ENCODE measurements at regions not wholly inside any gene's neighbourhood (a gene's known extent, or its start where the extent isn't known, plus 50 kb on each side); places are given as distances from the start of the nearest gene placed in this dataset.
"Not testable (repeated sequence)": the region's sequence is repeated elsewhere in the genome, so short reads cannot be mapped to it uniquely, and the experiment has no call there.

- Mint-ChIP-seq H3K9me3 (peaks cover 0 to 10% (median 2%) of the 10 kb centered on the region in 9 donors), H3K4me1 (no peaks in the 10 kb centered on the region), H3K4me3 (no peak overlapping the region), H3K27me3 (peaks cover 0 to 14% (median 0%) of the 10 kb centered on the region in 5 donors), H3K27ac (no peak overlapping the region), H3K36me3 (no peaks in the 10 kb centered on the region)
- POLR2A ChIA-PET: no interaction called here
- ATAC-seq: no peak
- no peak for DNase-seq
Observed at GRCh38 chr2:21369787-21370186, 246.0 kb downstream of the TDRD15 start.

DNA sequence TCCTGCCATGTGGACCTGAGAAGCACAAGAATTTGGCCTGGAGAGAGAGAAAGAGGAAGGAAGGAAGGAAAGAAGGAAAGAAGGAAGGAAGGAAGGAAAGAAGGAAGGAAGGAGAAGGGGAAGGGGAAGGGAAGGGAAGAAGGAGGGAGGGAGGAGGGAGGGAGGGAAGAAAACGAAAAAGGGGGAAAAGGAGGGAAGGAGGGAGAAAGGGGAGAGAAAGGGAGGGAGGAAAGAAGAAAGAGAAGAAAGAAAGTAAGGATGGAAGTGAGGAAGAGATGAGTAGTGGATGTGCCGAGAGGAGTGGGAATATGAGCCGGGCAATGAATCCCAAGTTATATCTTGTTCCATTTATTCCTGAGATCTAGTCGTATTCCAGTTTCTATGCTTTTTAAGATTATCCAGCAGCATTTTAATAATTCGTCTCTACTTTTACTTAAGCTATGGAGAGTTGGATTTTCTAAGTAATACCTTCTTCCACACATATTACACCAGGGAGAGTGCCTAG is 247.8 kb downstream of the TDRD15 start:
- Mint-ChIP-seq H3K4me1 (no peaks in the 10 kb centered on the region), H3K9me3 (peaks cover 0 to 10% (median 2%) of the 10 kb centered on the region in 9 donors), H3K4me3 (no peak overlapping the region), H3K27ac (no peak overlapping the region), H3K36me3 (no peaks in the 10 kb centered on the region), H3K27me3 (peaks cover 0 to 20% (median 0%) of the 10 kb centered on the region in 5 donors)
- POLR2A ChIA-PET: no interaction called here
- ATAC-seq (no peak), DNase-seq (no peak)

DNA sequence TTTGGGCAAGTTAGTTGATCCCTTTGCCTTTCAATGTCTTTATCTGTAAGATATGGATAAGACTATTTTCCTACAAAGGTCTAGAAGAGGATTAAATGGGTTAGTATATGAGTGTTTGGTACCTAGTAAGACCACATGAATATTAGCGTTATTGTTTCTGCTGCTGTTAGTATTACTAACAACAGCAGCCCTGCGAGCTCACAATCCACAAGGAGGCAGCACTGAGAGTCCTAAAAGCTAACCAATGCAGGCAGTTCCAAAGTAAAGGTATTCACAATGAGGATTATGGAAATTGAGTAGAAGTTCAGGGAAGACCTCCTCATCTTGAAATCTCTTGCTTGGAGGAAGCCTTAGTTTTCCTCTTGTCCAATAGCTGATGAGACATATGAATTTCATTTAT is 248.9 kb downstream of the TDRD15 start:
- no peak for DNase-seq
- ATAC-seq: no peak
- Mint-ChIP-seq H3K36me3 (no peaks in the 10 kb centered on the region), H3K27me3 (peaks cover 0 to 17% (median 0%) of the 10 kb centered on the region in 5 donors), H3K4me1 (no peaks in the 10 kb centered on the region), H3K27ac (no peak overlapping the region), H3K4me3 (no peak overlapping the region), H3K9me3 (peaks cover 0 to 10% (median 2%) of the 10 kb centered on the region in 9 donors)
- POLR2A ChIA-PET: no interaction called here

GRCh38 chr2:21376864-21377263 is 253.1 kb downstream of the TDRD15 start:
- no peak overlapping the region for H3K4me3 Mint-ChIP-seq
- no peaks in the 10 kb centered on the region for H3K36me3 Mint-ChIP-seq
- H3K27ac Mint-ChIP-seq: no peak overlapping the region
- H3K27me3 Mint-ChIP-seq: peaks cover 0 to 8% (median 2%) of the 10 kb centered on the region in 5 donors
- POLR2A ChIA-PET: no interaction called here
- ATAC-seq (no peak), DNase-seq (no peak)
- H3K9me3 Mint-ChIP-seq: peaks cover 0 to 10% (median 4%) of the 10 kb centered on the region in 9 donors
- H3K4me1 Mint-ChIP-seq: no peaks in the 10 kb centered on the region

GRCh38 chr2:21379140-21379539 is 255.4 kb downstream of the TDRD15 start:
- ATAC-seq: no peak
- POLR2A ChIA-PET: no interaction called here
- no peak overlapping the region for H3K27ac Mint-ChIP-seq

DNA sequence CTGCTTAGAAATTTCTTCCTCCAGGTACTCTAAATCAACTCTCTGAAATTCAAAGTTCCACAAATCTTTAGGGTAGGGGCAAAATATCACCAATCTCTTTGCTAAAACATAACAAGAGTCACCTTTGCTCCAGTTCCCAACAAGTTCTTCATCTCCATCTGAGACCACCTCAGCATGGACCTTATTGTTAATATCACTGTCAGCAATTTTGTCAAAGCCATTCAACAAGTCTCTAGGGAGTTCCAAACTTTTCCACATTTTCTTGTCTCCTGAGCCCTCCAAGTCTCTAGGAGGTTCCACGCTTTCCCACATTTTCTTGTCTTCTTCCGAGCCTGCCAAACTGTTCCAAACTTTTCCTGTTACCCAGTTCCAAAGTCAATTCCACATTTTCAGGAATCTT is 255.9 kb downstream of the TDRD15 start:
- POLR2A ChIA-PET, H3K4me1 Mint-ChIP-seq, H3K27me3 Mint-ChIP-seq, DNase-seq, ATAC-seq, H3K27ac Mint-ChIP-seq, H3K36me3 Mint-ChIP-seq, H3K4me3 Mint-ChIP-seq, H3K9me3 Mint-ChIP-seq: not testable (repeated sequence)

More at GRCh38 chr2:21379140-21379539, 255.4 kb downstream of the TDRD15 start:
- H3K9me3 Mint-ChIP-seq: peaks cover 0 to 8% (median 2%) of the 10 kb centered on the region in 9 donors
- no peak for DNase-seq
- no peaks in the 10 kb centered on the region for H3K36me3 Mint-ChIP-seq
- H3K27me3 Mint-ChIP-seq: peaks cover 0 to 8% (median 1%) of the 10 kb centered on the region in 5 donors
- no peak overlapping the region for H3K4me3 Mint-ChIP-seq
- H3K4me1 Mint-ChIP-seq: no peaks in the 10 kb centered on the region

DNA sequence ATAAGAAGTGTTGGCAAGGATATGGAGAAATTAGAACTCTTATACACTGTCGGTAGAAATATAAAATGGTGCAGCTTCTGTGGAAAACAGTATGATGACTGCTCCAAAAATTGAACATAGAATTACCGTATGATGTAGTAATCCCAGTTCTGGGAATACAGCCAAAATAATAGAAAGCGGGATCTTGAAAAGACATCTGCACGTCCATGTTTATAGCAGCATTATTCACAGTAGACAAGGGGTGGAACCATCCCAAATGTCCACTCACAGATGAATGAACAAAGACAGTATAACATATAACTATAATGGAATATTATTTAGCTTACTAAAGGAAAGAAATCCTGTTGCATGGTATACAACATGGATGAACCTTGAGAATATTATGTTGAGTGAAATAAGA is 257.7 kb downstream of the TDRD15 start:
- DNase-seq (no peak), ATAC-seq (no peak)
- no peaks in the 10 kb centered on the region for H3K4me1 Mint-ChIP-seq
- POLR2A ChIA-PET: no interaction called here
- H3K4me3 Mint-ChIP-seq: no peak overlapping the region
- no peak overlapping the region for H3K27ac Mint-ChIP-seq
- peaks cover 0 to 8% (median 2%) of the 10 kb centered on the region in 9 donors for H3K9me3 Mint-ChIP-seq
- no peaks in the 10 kb centered on the region for H3K36me3 Mint-ChIP-seq
- H3K27me3 Mint-ChIP-seq: peaks cover 0 to 4% (median 1%) of the 10 kb centered on the region in 5 donors

DNA sequence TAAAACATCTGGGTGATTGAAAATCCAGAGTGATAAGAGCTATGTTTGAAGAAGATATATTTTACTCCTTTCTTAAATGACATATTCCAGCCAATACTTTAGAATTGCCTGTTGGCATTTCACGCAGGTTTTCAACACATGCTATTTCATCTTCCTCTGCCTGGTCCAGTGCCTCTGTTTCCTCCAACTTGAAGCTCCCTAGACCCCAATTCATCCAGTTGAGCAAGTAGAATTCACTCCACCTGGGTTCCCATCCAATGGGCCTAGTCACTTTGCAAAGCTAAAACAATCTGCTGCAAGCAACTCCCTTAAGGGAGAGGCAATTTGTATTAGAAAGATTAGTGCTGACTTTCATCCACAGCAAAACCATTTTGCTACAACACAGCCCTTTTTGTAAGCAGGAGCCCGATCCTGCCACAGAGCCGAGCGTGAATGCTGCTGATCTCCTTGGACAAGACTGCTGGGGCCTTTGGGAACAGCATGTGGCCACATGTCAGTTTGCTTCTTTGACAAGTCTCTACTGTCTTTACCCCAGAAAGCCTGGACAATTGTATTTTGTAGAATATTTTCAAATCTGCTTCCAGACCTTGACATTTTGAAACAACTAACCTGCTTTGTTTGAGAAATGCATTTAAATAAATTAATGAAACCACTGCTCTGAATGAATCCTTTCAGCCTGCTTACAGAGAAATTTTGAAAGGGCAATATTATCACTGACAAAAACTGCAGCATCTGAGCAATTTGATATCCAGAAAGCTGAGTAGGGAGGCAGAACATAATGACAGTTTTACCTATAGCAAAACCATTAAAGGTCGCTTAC is 259.1 kb downstream of the TDRD15 start:
- DNase-seq (no peak), ATAC-seq (no peak)
- no peaks in the 10 kb centered on the region for H3K4me1 Mint-ChIP-seq
- no peak overlapping the region for H3K4me3 Mint-ChIP-seq
- H3K36me3 Mint-ChIP-seq: no peaks in the 10 kb centered on the region
- no peak overlapping the region for H3K27ac Mint-ChIP-seq
- H3K27me3 Mint-ChIP-seq: peaks cover 0 to 4% (median 0%) of the 10 kb centered on the region in 5 donors
- peaks cover 0 to 6% (median 2%) of the 10 kb centered on the region in 9 donors for H3K9me3 Mint-ChIP-seq
- POLR2A ChIA-PET: no interaction called here

- Mint-ChIP-seq H3K36me3 (no peaks in the 10 kb centered on the region), H3K4me3 (no peak overlapping the region), H3K27me3 (peaks cover 0 to 10% (median 0%) of the 10 kb centered on the region in 5 donors), H3K4me1 (no peaks in the 10 kb centered on the region), H3K9me3 (peaks cover 0 to 14% (median 1%) of the 10 kb centered on the region in 9 donors), H3K27ac (no peak overlapping the region)
- no peak for ATAC-seq
- POLR2A ChIA-PET: no interaction called here
- no peak for DNase-seq
Observed at GRCh38 chr2:21386666-21387065, 262.9 kb downstream of the TDRD15 start.

DNA sequence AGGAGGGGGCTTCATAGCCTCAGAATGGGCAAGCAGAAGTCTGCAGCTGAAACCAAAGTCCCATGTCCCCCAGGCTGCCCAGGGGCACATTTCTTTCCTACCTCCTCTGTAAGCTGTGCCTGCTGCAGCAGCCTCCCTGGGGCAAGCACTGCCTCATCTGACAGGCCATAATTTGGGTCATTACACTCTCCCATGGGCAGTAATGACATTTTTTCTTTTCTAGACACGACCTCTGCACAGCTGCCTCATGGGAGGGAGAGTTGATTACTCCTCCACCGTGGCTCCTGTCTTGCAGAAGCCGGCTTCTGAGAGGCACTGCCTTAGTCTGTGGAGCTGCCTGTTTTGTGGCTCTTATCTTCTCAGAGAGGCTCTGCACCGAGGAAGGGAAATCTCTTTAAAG is 268.9 kb downstream of the TDRD15 start:
- DNase-seq (no peak), ATAC-seq (no peak)
- POLR2A ChIA-PET: no interaction called here

DNA sequence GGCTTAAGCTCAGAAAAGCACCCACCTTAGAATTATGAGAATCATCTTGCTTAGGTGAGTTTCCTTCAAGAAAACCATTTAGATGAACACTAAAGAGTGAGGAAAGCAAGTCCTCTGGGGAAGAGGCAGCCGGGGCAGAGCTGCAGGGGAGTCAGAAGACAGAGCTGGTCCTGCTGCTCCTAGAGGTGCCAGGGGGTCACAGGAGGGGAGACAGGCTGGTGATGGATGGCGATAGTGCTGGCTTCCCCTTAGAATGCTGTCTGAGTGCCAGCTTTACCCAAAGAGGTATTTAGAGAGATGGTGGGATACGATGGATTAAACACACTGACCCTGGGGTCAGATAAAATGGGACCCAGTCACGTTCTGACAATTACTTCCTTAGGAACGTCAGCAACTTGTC is 269.4 kb downstream of the TDRD15 start:
- H3K4me1 Mint-ChIP-seq: no peaks in the 10 kb centered on the region
- H3K27ac Mint-ChIP-seq: peak overlapping the region in 1 of 10 donors; percentile 8
- no peak for DNase-seq
- no peak overlapping the region for H3K4me3 Mint-ChIP-seq
- POLR2A ChIA-PET: no interaction called here
- H3K27me3 Mint-ChIP-seq: peaks cover 0 to 22% (median 0%) of the 10 kb centered on the region in 5 donors
- ATAC-seq: no peak
- peaks cover 0 to 15% (median under 1%) of the 10 kb centered on the region in 9 donors for H3K9me3 Mint-ChIP-seq
- no peaks in the 10 kb centered on the region for H3K36me3 Mint-ChIP-seq

More for the DNA sequence above, 268.9 kb downstream of the TDRD15 start:
- Mint-ChIP-seq H3K4me1 (no peaks in the 10 kb centered on the region), H3K27me3 (peaks cover 0 to 23% (median 0%) of the 10 kb centered on the region in 5 donors), H3K27ac (no peak overlapping the region), H3K36me3 (no peaks in the 10 kb centered on the region), H3K9me3 (peaks cover 0 to 17% (median 1%) of the 10 kb centered on the region in 9 donors), H3K4me3 (no peak overlapping the region)

GRCh38 chr2:21395366-21395765 is 271.6 kb downstream of the TDRD15 start:
- no peaks in the 10 kb centered on the region for H3K4me1 Mint-ChIP-seq
- DNase-seq (no peak), ATAC-seq (no peak)
- POLR2A ChIA-PET: no interaction called here
- H3K27me3 Mint-ChIP-seq: peaks cover 0 to 14% (median 0%) of the 10 kb centered on the region in 5 donors
- peaks cover 0 to 11% (median 0%) of the 10 kb centered on the region in 9 donors for H3K9me3 Mint-ChIP-seq
- no peak overlapping the region for H3K4me3 Mint-ChIP-seq
- H3K36me3 Mint-ChIP-seq: no peaks in the 10 kb centered on the region
- no peak overlapping the region for H3K27ac Mint-ChIP-seq

GRCh38 chr2:21396252-21396651 is 272.5 kb downstream of the TDRD15 start:
- H3K27ac Mint-ChIP-seq: no peak overlapping the region
- no peak for ATAC-seq
- H3K27me3 Mint-ChIP-seq: peaks cover 0 to 18% (median 0%) of the 10 kb centered on the region in 5 donors
- H3K4me1 Mint-ChIP-seq: no peaks in the 10 kb centered on the region
- POLR2A ChIA-PET: no interaction called here
- H3K36me3 Mint-ChIP-seq: no peaks in the 10 kb centered on the region
- DNase-seq: no peak
- H3K4me3 Mint-ChIP-seq: no peak overlapping the region
- H3K9me3 Mint-ChIP-seq: peaks cover 0 to 19% (median 0%) of the 10 kb centered on the region in 9 donors
